GM21825 (cell line): ENCODE measurements at regions not wholly inside any gene's neighbourhood (a gene's known extent, or its start where the extent isn't known, plus 50 kb on each side); places are given as distances from the start of the nearest gene placed in this dataset.

Source experiments
- ATAC-seq: cut with Tn5 transposase; IDR thresholded peaks from one replicate; pipeline ENCODE4 v1.9.1; 2021; ENCODE audit warnings: mild to moderate bottlenecking, moderate library complexity; ENCODE audit not compliant: unreplicated experiment

DNA sequence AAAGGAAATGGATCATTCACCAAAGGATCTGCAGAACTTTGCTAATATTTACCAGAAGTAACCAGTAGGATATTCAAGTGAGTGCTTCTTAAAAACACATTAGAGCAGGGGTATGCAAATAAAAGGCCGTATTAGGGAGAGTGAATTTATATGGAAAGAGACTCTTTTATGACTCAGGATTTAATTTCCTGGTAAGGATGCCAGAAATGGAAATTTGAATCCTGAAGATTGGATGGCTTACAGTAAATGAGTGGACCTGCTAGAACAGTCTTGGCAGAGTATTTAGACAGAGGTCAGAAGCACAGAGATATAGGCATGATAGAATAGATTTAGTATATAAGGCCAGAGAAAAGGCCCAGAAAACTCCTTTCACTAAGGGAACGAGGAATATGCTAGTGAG, 201.6 kb downstream of the SLITRK5 start:
- ATAC-seq: no peak

GRCh38 chr13:87877477-87877876, 206.3 kb downstream of the SLITRK5 start:
- no peak for ATAC-seq

- no peak for ATAC-seq
Observed at GRCh38 chr13:87878706-87879105, 207.5 kb downstream of the SLITRK5 start.

- ATAC-seq: no peak
Observed at GRCh38 chr13:87884884-87885283, 213.7 kb downstream of the SLITRK5 start.

GRCh38 chr13:87887459-87888123, 216.4 kb downstream of the SLITRK5 start:
- no peak for ATAC-seq

DNA sequence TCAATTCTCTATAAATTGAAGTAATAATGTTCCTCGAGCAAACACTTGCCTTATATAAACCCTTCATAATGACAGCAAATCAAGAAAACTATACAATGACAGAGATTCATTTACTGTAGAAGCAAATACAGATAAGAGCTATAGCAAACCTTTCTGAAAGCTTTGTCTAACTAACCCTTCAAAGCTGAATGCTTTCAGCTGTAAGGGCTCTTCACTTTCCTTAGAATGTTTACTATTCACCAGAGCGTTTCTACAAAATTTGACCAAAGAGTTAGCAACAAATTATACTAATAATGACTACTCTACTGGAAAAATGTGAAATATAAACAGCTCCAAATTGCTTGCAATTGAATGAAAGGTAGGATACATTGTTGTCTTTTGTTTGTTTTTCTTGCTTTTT, 218.1 kb downstream of the SLITRK5 start:
- no peak for ATAC-seq

DNA sequence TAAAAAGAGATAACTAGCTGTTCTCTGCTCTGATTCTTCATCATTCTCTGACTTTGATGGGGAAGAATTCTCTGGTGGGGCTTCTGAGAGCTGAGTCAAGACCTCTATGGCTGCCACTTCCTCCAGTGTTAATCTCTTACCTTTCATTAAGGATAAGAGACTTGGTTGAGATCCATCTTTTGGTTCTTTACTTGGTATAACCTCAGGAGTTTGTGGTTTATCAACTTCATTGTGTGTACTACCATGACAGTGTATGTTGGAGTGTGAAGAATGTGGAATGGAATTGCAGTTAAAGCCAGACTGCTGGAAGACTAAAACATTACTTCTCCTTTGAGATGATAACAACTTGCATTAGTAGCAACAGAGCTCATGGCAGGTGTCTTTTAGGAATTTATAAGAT, 222.0 kb downstream of the SLITRK5 start:
- ATAC-seq: no peak

GRCh38 chr13:87894059-87894458, 222.9 kb downstream of the SLITRK5 start:
- ATAC-seq: no peak

DNA sequence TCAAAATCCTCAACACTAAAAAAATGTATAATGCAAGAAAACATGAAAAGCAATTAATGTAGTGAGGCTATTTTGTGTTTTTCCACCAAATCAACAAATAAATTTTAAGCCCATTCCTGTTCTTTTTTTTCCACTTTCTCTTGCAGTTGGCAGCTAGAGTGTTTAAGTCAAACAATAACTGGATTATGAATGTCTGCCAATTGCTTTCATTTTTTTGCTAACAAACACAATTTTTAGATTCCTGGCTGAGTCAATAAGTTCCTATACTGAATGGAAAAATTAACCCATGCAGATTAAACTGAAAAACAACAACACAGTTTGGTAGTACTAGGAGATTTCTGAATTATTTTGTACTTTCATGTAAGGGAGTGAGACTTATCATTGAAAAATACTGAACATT, 232.4 kb downstream of the SLITRK5 start:
- no peak for ATAC-seq

DNA sequence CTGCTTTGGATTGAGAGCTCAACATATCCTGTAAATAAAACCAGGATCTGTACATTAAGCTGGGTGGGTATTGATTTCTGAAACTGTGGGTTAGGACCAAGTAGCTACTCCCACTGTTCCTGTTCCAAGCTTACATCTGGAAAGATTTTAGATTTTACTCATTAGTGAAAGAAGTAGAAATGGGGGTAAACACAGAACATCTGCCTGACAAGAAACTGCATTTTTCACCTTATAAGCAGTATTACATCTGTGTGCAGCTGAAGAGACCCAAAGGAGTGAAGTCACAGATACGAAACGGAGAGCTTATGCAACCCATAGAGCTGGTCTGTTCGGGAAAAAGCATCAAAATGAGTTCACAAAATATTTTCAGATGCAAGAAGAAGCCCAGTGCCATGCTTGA, 235.2 kb downstream of the SLITRK5 start:
- ATAC-seq: no peak

- no peak for ATAC-seq
Observed at GRCh38 chr13:87907202-87907601, 236.0 kb downstream of the SLITRK5 start.

DNA sequence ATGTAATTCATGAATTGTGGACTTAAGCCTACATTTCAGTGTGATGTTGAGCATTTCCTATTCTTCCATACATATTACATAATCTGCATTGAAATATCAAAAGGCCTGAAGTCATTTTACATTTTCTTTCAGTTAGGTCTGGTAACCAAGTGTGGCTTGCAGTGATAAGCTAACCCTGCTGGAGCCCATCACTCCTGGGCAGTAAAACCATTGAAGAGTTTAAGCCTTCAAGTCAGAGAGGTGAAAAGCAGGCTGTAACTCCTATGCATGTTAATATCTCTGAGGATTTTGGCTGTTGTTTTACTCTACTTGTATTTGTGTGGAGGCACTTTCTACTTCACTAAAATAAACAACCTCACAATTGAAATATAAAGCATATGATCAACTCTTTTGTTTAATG, 248.8 kb downstream of the SLITRK5 start:
- ATAC-seq: no peak

GRCh38 chr13:87923753-87924152, 252.6 kb downstream of the SLITRK5 start:
- ATAC-seq: no peak

- ATAC-seq: no peak
Observed at GRCh38 chr13:87925006-87925405, 253.8 kb downstream of the SLITRK5 start.

DNA sequence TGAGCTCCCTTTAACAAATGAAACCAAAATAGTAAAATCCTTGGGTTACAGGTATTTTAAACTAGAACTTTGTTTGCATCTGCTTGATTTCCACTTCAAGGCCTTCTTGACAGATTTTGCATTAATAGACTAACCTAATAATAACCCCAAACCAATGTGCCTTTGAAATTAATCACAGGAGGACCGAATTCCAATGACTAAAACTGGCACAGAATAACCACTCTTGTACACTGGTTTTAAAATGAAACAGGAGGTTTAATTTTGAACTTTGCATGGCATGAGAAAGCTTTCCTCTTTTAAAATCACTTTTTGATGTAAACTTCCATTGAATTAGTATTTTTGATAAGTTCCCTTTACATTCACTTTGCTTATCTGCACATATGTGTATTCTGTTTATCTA, 269.6 kb downstream of the SLITRK5 start:
- ATAC-seq: no peak

DNA sequence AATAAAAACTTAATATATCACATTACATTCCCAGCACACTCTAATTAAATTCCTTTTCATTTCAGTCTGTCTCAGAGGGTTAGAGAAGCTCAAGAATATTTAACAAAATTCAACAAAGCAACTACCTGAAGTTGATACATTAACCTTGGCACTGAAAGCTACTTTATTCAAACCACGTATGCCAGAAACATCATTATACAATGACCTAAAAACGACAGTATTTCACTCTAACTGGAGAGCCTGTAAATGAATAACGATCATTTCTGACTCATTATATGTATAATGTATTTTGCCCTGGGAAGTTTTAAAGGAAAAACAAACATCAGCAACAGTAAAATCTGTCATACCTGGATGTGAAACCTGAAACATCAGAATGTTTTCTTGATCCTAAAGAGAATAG, 270.1 kb downstream of the SLITRK5 start:
- no peak for ATAC-seq

DNA sequence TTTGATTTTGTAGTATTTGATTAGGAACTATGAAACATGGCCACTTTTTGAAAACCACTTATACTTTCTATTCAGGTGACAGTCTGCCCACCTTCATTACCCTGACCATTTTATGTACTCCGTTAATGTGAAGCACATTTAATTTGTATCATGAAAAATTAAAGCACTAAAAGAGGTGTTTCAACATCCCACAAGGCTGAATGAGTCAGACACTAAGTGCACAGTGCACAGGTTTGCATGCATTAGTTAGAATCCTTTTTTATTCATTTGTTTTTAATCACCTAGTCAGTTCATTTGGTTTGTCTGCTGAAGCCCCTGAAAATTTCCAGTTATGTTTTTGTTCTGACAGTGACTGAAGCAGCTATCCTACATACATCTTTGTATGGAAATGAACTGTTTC, 271.0 kb downstream of the SLITRK5 start:
- ATAC-seq: no peak

- ATAC-seq: no peak
Observed at GRCh38 chr13:87944038-87944437, 272.9 kb downstream of the SLITRK5 start.

DNA sequence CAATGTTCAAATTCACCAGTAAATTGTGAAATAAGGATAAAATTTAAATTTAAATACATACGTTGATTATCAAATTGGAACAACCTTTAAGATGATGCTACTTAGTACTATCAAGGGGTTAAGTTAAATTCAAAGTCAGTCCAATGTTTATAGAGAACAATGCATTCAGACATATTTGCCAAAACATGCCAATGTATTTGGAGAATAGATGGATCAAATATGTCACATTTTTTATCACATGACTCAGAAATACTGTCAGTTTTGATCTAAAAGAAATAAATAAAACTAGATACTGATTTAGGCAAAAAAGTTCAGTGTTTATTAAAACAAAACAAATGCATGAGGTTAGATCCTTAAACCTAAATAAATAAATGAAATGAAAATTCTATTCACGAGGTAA, 281.2 kb downstream of the SLITRK5 start:
- ATAC-seq: no peak

GRCh38 chr13:87953381-87953780, 282.2 kb downstream of the SLITRK5 start:
- no peak for ATAC-seq

- ATAC-seq: no peak
Observed at GRCh38 chr13:87954091-87954490, 282.9 kb downstream of the SLITRK5 start.

GRCh38 chr13:87961546-87961945, 290.4 kb downstream of the SLITRK5 start:
- ATAC-seq: no peak

DNA sequence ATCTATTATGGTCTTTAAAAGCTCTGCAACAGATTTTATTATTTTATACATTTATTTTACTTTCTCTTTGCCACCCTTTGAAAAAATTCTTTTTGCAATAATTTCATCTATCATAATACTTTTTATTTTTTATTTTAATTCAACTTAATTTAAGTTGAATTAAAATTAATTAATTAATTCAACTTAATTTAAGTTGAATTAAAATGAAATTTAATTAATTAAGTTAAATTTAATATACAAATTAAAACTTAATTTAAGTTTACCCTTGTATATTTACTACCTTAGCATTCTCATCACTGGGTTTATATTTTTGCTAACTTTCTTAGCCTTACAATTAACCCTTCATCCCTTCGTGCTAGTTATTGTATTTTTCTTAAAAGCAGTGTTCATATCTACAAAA, 301.4 kb downstream of the SLITRK5 start:
- no peak for ATAC-seq
